ENCODE measurements at regions not wholly inside any gene's neighbourhood (a gene's known extent, or its start where the extent isn't known, plus 50 kb on each side); places are given as distances from the start of the nearest gene placed in this dataset.

DNA sequence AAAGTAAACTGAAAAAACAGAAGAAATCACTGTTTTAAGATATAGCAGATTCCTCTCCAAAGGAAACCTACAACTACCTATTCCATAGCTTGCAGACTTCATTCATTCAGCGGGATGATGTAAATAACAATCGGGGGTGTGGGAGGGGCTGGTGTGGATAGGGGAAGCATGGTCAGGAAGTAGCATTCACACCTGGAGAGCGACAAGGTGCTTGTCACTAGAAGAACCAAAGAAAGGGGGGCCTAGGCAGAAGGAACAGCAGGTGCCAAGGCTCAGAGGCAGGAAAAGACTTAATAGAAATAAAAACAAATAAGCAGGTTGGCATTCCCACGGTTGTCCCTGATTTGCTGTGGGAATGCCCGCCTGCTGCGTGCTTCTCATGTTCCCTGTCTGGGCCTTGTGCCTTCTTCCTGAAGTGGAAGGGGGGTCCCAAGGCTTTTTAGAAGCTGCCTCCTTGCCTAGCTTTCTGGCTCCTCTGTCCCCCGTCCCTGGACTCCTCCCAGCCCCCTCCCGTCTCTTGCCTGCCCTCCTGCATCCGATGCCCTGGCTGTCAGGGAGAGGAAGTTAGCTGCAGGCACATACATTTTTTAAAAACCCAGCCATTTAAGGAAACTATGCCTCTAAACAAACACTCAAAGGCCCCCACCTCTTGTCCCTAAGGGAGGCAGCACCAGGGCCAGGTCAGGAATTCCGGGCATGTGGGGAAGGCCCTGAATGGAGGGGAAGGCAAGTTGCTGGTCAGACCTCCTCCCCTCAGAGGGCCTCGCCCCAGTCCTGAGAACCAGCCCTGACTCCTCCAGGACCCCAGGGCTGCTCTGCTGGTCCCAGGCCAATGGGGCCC is 54.7 kb upstream of the PRDM11 start:
- no peak for DNase-seq

DNA sequence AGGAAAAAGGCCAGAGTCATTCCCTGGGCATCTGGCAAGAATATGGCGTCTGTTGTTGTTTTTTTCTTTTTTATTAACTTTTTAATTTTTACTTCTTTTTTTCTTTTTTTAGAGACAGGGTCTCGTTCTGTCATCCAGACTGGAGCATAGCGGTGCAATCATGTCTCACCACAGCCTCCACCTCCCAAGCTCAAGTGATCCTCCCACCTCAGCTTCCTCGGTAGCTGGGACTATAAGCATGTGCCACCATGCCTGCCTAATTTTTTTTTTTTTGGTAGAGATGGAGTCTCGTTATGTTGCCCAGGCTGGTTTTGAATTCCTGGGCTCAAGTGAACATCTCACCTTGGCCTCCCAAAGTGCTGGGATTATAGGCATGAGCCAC is 54.0 kb upstream of the PRDM11 start:
- DNase-seq, result no peak

GRCh38 chr11:45092901-45093760 is 53.3 kb upstream of the PRDM11 start:
- DNase-seq, result peak; percentile 27

- DNase-seq, result no peak
These were observed 52.5 kb upstream of the PRDM11 start for GRCh38 chr11:45093761-45094455.

GRCh38 chr11:45094958-45095690 is 51.3 kb upstream of the PRDM11 start:
- DNase-seq, result no peak

GRCh38 chr11:45095691-45096010 is 50.8 kb upstream of the PRDM11 start:
- no peak for DNase-seq

GRCh38 chr11:45096636-45097035 is 49.8 kb upstream of the PRDM11 start:
- DNase-seq, result no peak

Measured in CD4-positive, alpha-beta T cell treated with Interferon gamma for 1 hour (primary cell).